ENCODE measurements at regions not wholly inside any gene's neighbourhood (a gene's known extent, or its start where the extent isn't known, plus 50 kb on each side); places are given as distances from the start of the nearest gene placed in this dataset.

DNA sequence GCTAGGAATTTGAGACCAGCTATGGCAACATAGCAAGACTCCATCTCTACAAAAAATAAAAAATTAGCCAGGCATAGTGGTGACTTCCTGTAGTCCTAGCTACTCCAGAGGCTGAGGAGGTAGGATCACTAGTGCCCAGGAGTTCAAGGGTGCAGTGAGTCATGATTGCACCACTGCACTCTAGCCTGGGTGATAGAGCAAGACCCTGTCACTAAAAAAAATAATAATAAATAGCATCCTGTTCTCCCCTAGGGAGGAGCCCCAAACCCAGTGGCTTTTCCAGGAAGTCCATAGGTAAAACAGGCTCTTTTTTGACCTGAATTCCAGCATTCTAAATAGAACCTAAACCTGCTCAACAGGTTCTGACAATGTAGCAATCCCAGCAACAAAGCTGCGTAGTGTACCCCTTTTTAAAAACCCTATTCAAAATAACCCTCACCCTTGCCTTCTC, 192.0 kb downstream of the ALDH8A1 start:
- peaks cover 37% of the 10 kb centered on the region for H3K4me1 ChIP-seq (replicated peaks; ENCODE audit: insufficient read depth)
- H3K4me3 ChIP-seq: peak overlapping the region; percentile 15; the same call in 1 of the 2 replicates
- peak; percentile 78 to 99 for DNase-seq
- peak overlapping the region; percentile 77 for H3K27ac ChIP-seq
- H3F3A ChIP-seq (ENCODE audit: insufficient read depth, low read depth): peaks cover 33% of the 10 kb centered on the region
- no peaks in the 10 kb centered on the region for H3K9me2 ChIP-seq (ENCODE audit: insufficient read depth)
- POLR2A ChIA-PET (ENCODE audit: unreplicated experiment): interaction anchor here (0.5 to 0.6 kb wide), 3 partner anchors 17 to 283 kb away, joined by 3 to 7 read pairs (median 3); no protein-coding TSS in a partner anchor
- H3K4me2 ChIP-seq: peak overlapping the region; percentile 74
- peaks cover 12% of the 10 kb centered on the region; the same call in 1 of the 2 replicates for H3K9me3 ChIP-seq (ENCODE audit: insufficient read depth, low read depth)
- H3K36me3 ChIP-seq (ENCODE audit: low read depth): no peaks in the 10 kb centered on the region
- intact Hi-C loops (cut with micrococcal nuclease; ENCODE audit: unreplicated experiment): loop anchor here (1.0 to 5.0 kb wide), 3 partner anchors 64 to 584 kb away; no protein-coding TSS in a partner anchor
- no peak for TF ChIP-seq EZH2 (IDR thresholded peaks at IDR 0.05; ENCODE audit: low read depth)
- 0 out of 2 replicates have a peak overlapping the region, but pooled peaks have one; percentile 18 for H2AFZ ChIP-seq
- CTCF ChIA-PET: interaction anchor here (0.5 kb wide), 1 partner anchor 610 kb away, joined by 4 read pairs; no protein-coding TSS in a partner anchor
- no peaks in the 10 kb centered on the region for H3K27me3 ChIP-seq (ENCODE audit: insufficient read depth, low read depth)
- BruUV-seq (replicated peaks): no TSS peak
- H3K79me2 ChIP-seq (ENCODE audit: low read depth): no peaks in the 10 kb centered on the region
- no peaks in the 10 kb centered on the region for H4K20me1 ChIP-seq (ENCODE audit: insufficient read depth)

DNA sequence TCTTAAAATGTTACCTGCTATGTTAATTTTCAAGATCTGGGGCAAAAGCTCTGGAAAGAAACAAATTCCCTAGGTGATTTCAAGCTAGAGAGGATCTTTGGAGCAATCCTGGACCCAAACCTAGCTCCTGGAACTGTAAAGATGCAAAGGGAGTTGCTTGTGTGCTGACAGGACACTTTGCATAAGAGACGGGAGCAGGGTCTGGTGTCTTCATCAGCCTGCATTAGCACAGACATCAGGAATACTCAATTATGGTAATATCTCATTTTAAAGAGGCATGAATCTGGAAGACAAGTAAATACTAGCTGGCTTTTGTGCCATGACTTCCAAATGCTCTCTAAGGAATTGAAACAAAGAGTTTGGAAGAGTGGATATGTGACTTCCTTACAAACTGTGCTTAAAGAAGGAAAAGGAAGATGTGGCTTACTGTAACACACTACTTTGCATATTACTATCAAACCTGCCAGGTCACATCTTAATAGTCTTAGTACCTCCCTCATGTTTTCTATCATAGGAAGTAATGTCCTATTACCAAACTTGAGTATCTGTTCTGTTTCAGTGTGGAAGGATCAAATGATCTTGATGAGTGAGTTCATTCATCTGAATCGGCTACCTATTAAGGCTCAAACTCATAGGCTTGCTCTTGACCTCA, 193.4 kb downstream of the ALDH8A1 start:
- Histone ChIP-seq H3K4me3 (no peak overlapping the region), H4K20me1 (ENCODE audit: insufficient read depth) (no peaks in the 10 kb centered on the region), H3F3A (ENCODE audit: insufficient read depth, low read depth) (peaks cover 33% of the 10 kb centered on the region), H3K4me2 (peak overlapping the region; percentile 74; the same call in 1 of the 2 replicates), H3K9me2 (ENCODE audit: insufficient read depth) (no peaks in the 10 kb centered on the region), H3K9me3 (ENCODE audit: insufficient read depth, low read depth) (peaks cover 12% of the 10 kb centered on the region; the same call in 1 of the 2 replicates), H3K79me2 (ENCODE audit: low read depth) (no peaks in the 10 kb centered on the region), H3K27me3 (ENCODE audit: insufficient read depth, low read depth) (no peaks in the 10 kb centered on the region), H2AFZ (peak overlapping the region; percentile 45; the same call in 1 of the 2 replicates), H3K4me1 (replicated peaks; ENCODE audit: insufficient read depth) (peaks cover 37% of the 10 kb centered on the region), H3K27ac (no peak overlapping the region), H3K36me3 (ENCODE audit: low read depth) (no peaks in the 10 kb centered on the region)
- no peak for DNase-seq
- POLR2A ChIA-PET (ENCODE audit: unreplicated experiment): no interaction called here
- BruUV-seq (replicated peaks): no TSS peak
- no peak for TF ChIP-seq EZH2 (IDR thresholded peaks at IDR 0.05; ENCODE audit: low read depth)
- TF ChIP-seq, protein P1, sequence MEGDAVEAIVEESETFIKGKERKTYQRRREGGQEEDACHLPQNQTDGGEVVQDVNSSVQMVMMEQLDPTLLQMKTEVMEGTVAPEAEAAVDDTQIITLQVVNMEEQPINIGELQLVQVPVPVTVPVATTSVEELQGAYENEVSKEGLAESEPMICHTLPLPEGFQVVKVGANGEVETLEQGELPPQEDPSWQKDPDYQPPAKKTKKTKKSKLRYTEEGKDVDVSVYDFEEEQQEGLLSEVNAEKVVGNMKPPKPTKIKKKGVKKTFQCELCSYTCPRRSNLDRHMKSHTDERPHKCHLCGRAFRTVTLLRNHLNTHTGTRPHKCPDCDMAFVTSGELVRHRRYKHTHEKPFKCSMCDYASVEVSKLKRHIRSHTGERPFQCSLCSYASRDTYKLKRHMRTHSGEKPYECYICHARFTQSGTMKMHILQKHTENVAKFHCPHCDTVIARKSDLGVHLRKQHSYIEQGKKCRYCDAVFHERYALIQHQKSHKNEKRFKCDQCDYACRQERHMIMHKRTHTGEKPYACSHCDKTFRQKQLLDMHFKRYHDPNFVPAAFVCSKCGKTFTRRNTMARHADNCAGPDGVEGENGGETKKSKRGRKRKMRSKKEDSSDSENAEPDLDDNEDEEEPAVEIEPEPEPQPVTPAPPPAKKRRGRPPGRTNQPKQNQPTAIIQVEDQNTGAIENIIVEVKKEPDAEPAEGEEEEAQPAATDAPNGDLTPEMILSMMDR (conservative IDR thresholded peaks at IDR 0.05): no peak
- intact Hi-C loops (cut with micrococcal nuclease; ENCODE audit: unreplicated experiment): loop anchor here (2.0 to 5.0 kb wide), 2 partner anchors 66 to 112 kb away; no protein-coding TSS in a partner anchor
- CTCF ChIA-PET: no interaction called here

DNA sequence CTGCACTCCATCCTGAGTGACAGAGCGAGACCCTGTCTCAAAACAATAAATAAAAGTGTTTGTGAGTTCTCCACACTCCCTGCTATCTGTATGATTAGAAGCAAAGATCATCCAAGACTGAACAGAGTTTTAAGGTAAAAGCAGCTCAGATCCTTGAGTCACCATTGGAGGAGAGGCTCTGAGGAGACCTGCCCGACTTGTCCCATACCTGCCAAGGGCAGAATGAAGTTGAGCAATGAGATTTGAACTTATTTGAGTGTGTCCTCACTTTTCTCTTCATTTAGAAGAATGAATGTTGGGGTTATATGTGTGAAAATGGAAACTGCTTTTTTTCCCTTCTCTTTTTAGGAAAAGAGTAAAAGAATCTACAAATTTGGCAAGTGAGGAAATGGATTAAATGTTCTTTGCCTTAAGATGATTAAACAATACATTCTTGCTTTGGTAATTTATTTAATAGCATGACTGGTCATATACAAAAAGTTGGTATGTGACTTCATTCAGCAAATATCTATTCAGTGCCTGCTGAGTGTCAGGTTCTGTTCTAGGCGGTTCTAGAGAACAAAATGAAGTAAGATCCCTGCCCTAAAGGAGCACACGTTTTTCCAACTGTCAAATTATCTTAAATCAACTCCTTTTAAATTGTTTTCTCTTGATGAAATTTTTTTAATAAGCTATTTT, 195.7 kb downstream of the ALDH8A1 start:
- peaks cover 25% of the 10 kb centered on the region for H3F3A ChIP-seq (ENCODE audit: insufficient read depth, low read depth)
- no TSS peak for BruUV-seq (replicated peaks)
- H4K20me1 ChIP-seq (ENCODE audit: insufficient read depth): no peaks in the 10 kb centered on the region
- ChIA-PET CTCF (no interaction called here), POLR2A (ENCODE audit: unreplicated experiment) (no interaction called here)
- H3K36me3 ChIP-seq (ENCODE audit: low read depth): no peaks in the 10 kb centered on the region
- no peak for TF ChIP-seq EZH2 (IDR thresholded peaks at IDR 0.05; ENCODE audit: low read depth)
- TF ChIP-seq, protein P1 (conservative IDR thresholded peaks at IDR 0.05): no peak
- no peak for DNase-seq
- no peak overlapping the region for H3K4me3 ChIP-seq
- intact Hi-C loops (cut with micrococcal nuclease; ENCODE audit: unreplicated experiment): no loop called here
- H3K9me3 ChIP-seq (ENCODE audit: insufficient read depth, low read depth): peaks cover 12% of the 10 kb centered on the region; the same call in 1 of the 2 replicates
- no peaks in the 10 kb centered on the region for H3K9me2 ChIP-seq (ENCODE audit: insufficient read depth)
- no peak overlapping the region for H2AFZ ChIP-seq
- peaks cover 29% of the 10 kb centered on the region for H3K4me1 ChIP-seq (replicated peaks; ENCODE audit: insufficient read depth)
- H3K27me3 ChIP-seq (ENCODE audit: insufficient read depth, low read depth): no peaks in the 10 kb centered on the region
- no peak overlapping the region for H3K27ac ChIP-seq
- H3K4me2 ChIP-seq: no peak overlapping the region
- no peaks in the 10 kb centered on the region for H3K79me2 ChIP-seq (ENCODE audit: low read depth)
